PC-9 (cell line): ENCODE measurements at regions not wholly inside any gene's neighbourhood (a gene's known extent, or its start where the extent isn't known, plus 50 kb on each side); places are given as distances from the start of the nearest gene placed in this dataset.

Experiments used
- BruUV-seq: library from RNA; stranded (reverse); fragments of 400-500 nt; replicated peaks from 2 replicates; lab custom pipeline; 2021; lab: Mats Ljungman, UMichigan
- CTCF ChIA-PET: fragments of 300-600 bp; sonication (Branson Sonifier 250); formaldehyde crosslinking; loops from one replicate; lab custom pipeline; 2022; ENCODE audit warnings: antibody characterized with exemption; lab: Charles Lee
- POLR2A ChIA-PET: fragments of 300-600 bp; sonication (Branson Sonifier 250); formaldehyde crosslinking; loops from one replicate; lab custom pipeline; 2022; ENCODE audit warnings: antibody characterized with exemption; ENCODE audit not compliant: unreplicated experiment; lab: Charles Lee
- DNase-seq, 2 experiments: peaks; one replicate each; pipeline versions ENCODE4 v3.0.0 to v3.0.0-alpha.2; 2015 to 2022; ENCODE audit warnings: mixed read lengths in 1 of 2
- H2AFZ ChIP-seq: fragments of 200-600 bp; sonication (generic); 2 replicates; pipeline ENCODE4 v1.8.1; 2017; ENCODE audit warnings: antibody characterized with exemption
- H3F3A ChIP-seq: fragments of 200-600 bp; sonication (generic); 2 replicates; pipeline ENCODE4 v1.8.1; 2017; ENCODE audit warnings: antibody characterized with exemption, mild to moderate bottlenecking, low read depth; ENCODE audit not compliant: insufficient read depth
- H3K27ac ChIP-seq: fragments of 200-600 bp; sonication (generic); 2 replicates; pipeline ENCODE4 v1.6.1; 2016; ENCODE audit warnings: mixed run types
- H3K27me3 ChIP-seq: fragments of 200-600 bp; sonication (generic); 2 replicates; pipeline ENCODE4 v1.6.1; 2016; ENCODE audit warnings: low read depth, mixed run types; ENCODE audit not compliant: insufficient read depth
- H3K36me3 ChIP-seq: fragments of 200-600 bp; sonication (generic); 2 replicates; pipeline ENCODE4 v1.6.1; 2016; ENCODE audit warnings: low read depth, mixed run types
- H3K4me1 ChIP-seq: fragments of 200-600 bp; sonication (generic); replicated peaks from 2 replicates; pipeline ENCODE4 v1.6.1; 2016; ENCODE audit warnings: mixed run types; ENCODE audit not compliant: insufficient read depth
- H3K4me2 ChIP-seq: fragments of 200-600 bp; sonication (generic); 2 replicates; pipeline ENCODE4 v1.6.1; 2017; ENCODE audit warnings: mixed run types
- H3K4me3 ChIP-seq: fragments of 200-600 bp; sonication (generic); 2 replicates; pipeline ENCODE4 v1.6.1; 2016; ENCODE audit warnings: mixed run types
- H3K79me2 ChIP-seq: fragments of 200-600 bp; sonication (generic); 2 replicates; pipeline ENCODE4 v1.6.1; 2017; ENCODE audit warnings: low read depth, mixed run types
- H3K9me2 ChIP-seq: fragments of 200-600 bp; sonication (generic); 2 replicates; pipeline ENCODE4 v1.8.1; 2017; ENCODE audit warnings: mild to moderate bottlenecking; ENCODE audit not compliant: insufficient read depth
- H3K9me3 ChIP-seq: fragments of 200-600 bp; sonication (generic); 2 replicates; pipeline ENCODE4 v1.8.1; 2016; ENCODE audit warnings: low read depth; ENCODE audit not compliant: insufficient read depth
- H4K20me1 ChIP-seq: fragments of 200-600 bp; sonication (generic); 2 replicates; pipeline ENCODE4 v1.8.1; 2017; ENCODE audit not compliant: insufficient read depth
- EZH2 ChIP-seq: fragments of 200-600 bp; sonication (generic); IDR thresholded peaks from 2 replicates; pipeline ENCODE4 v1.8.0; 2017; ENCODE audit warnings: antibody characterized with exemption, low read depth
- intact Hi-C: fragments of 100-400 bp; cut with micrococcal nuclease; formaldehyde crosslinking; loops from one replicate; pipeline ENCODE4 v1.10.0; 2022; ENCODE audit not compliant: unreplicated experiment
- TF ChIP-seq, protein P1 (sequence below): fragments of 200-600 bp; sonication (generic); conservative IDR thresholded peaks from 2 replicates; pipeline ENCODE4 v1.6.1; 2017; ENCODE audit warnings: mixed run types, antibody characterized with exemption, mild to moderate bottlenecking, moderate library complexity

DNA sequence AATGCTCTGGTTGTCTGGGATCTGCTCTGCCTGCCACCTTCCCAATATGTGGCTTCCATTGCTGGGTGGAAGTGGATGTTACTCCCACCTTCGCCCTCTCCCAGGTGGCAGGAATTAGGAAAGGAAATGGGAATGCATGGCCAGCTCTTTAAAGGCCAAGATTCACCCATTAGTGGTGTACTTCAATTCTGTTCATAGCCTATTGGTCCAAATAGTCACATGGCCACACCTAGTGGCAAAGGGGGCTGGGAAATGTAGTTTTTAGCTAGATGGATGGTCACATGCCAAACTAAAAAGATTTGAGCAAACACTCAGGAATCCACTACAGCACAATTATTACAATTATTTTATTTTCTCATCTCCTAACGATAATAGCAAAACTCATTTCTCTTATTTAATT is 135.1 kb downstream of the NPY start:
- H3K4me1 ChIP-seq, result no peaks in the 10 kb centered on the region
- no TSS peak for BruUV-seq

GRCh38 chr7:24419511-24419910 is 135.5 kb downstream of the NPY start:
- TF ChIP-seq, protein P1, sequence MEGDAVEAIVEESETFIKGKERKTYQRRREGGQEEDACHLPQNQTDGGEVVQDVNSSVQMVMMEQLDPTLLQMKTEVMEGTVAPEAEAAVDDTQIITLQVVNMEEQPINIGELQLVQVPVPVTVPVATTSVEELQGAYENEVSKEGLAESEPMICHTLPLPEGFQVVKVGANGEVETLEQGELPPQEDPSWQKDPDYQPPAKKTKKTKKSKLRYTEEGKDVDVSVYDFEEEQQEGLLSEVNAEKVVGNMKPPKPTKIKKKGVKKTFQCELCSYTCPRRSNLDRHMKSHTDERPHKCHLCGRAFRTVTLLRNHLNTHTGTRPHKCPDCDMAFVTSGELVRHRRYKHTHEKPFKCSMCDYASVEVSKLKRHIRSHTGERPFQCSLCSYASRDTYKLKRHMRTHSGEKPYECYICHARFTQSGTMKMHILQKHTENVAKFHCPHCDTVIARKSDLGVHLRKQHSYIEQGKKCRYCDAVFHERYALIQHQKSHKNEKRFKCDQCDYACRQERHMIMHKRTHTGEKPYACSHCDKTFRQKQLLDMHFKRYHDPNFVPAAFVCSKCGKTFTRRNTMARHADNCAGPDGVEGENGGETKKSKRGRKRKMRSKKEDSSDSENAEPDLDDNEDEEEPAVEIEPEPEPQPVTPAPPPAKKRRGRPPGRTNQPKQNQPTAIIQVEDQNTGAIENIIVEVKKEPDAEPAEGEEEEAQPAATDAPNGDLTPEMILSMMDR, result no peak
- no peak for TF ChIP-seq EZH2
- Histone ChIP-seq H3K36me3 (no peaks in the 10 kb centered on the region), H3K79me2 (no peaks in the 10 kb centered on the region), H3K4me3 (no peak overlapping the region), H3K9me3 (0 out of 2 replicates have a peak, but pooled peaks cover 3% of the 10 kb centered on the region), H3K4me2 (no peak overlapping the region), H3K4me1 (no peaks in the 10 kb centered on the region), H3K9me2 (peaks cover 3% of the 10 kb centered on the region; the same call in 1 of the 2 replicates), H3F3A (no peaks in the 10 kb centered on the region), H3K27ac (no peak overlapping the region), H3K27me3 (no peaks in the 10 kb centered on the region), H4K20me1 (no peaks in the 10 kb centered on the region), H2AFZ (no peak overlapping the region)
- intact Hi-C loops, result no loop called here
- BruUV-seq, result no TSS peak
- POLR2A ChIA-PET, result no interaction called here
- CTCF ChIA-PET, result no interaction called here
- no peak for DNase-seq

More for the DNA sequence above, 135.1 kb downstream of the NPY start:
- Histone ChIP-seq H2AFZ (no peak overlapping the region), H3K4me3 (no peak overlapping the region), H3K27ac (no peak overlapping the region), H3K36me3 (no peaks in the 10 kb centered on the region), H3K9me3 (0 out of 2 replicates have a peak, but pooled peaks cover 3% of the 10 kb centered on the region), H3K27me3 (no peaks in the 10 kb centered on the region), H4K20me1 (no peaks in the 10 kb centered on the region), H3K4me2 (no peak overlapping the region), H3K9me2 (peaks cover 3% of the 10 kb centered on the region; the same call in 1 of the 2 replicates), H3K79me2 (no peaks in the 10 kb centered on the region), H3F3A (no peaks in the 10 kb centered on the region)
- ChIA-PET CTCF (no interaction called here), POLR2A (no interaction called here)
- no peak for TF ChIP-seq EZH2
- TF ChIP-seq, protein P1, result no peak
- intact Hi-C loops, result no loop called here
- DNase-seq, result no peak

DNA sequence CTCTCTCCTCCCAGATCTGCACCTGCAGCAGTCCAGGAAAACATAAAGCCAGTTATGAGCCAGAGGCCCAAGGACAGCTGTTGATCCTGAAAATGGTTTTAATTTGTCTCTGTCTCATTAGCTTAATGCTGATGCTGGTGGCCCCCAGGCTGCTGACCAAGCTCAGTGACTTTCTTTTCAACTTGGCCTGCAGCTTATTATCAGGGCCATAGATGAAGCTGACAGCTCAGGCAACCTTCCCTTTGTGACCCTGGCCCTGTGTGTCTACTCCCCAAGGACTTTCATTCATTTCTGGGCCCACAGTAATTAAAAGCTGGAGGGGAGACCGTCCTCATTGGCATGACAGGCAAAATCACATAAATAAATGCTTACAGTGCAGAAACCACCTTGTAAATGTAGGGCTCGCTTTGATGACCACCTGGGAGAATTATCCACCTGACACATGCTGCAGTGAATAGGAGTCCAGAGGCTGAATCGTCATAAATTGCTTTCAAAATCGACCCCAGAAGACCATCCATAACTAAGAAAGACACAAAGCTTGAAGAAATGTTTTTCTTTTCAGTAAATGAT is 138.5 kb downstream of the NPY start:
- BruUV-seq, result no TSS peak
- H3K27ac ChIP-seq, result no peak overlapping the region
- ChIA-PET CTCF (no interaction called here), POLR2A (no interaction called here)
- intact Hi-C loops, result no loop called here
- H2AFZ ChIP-seq, result no peak overlapping the region
- no peaks in the 10 kb centered on the region for H4K20me1 ChIP-seq
- 0 out of 2 replicates have a peak, but pooled peaks cover 3% of the 10 kb centered on the region for H3K9me3 ChIP-seq
- H3K4me1 ChIP-seq, result no peaks in the 10 kb centered on the region
- H3K79me2 ChIP-seq, result no peaks in the 10 kb centered on the region
- no peak overlapping the region for H3K4me2 ChIP-seq
- H3F3A ChIP-seq, result no peaks in the 10 kb centered on the region
- no peaks in the 10 kb centered on the region for H3K27me3 ChIP-seq
- H3K36me3 ChIP-seq, result no peaks in the 10 kb centered on the region
- DNase-seq, result no peak
- H3K9me2 ChIP-seq, result peaks cover 3% of the 10 kb centered on the region; the same call in 1 of the 2 replicates
- no peak for TF ChIP-seq EZH2
- TF ChIP-seq, protein P1, result no peak
- H3K4me3 ChIP-seq, result no peak overlapping the region
